ENCODE measurements at regions not wholly inside any gene's neighbourhood (a gene's known extent, or its start where the extent isn't known, plus 50 kb on each side); places are given as distances from the start of the nearest gene placed in this dataset.
"Not testable (repeated sequence)": the region's sequence is repeated elsewhere in the genome, so short reads cannot be mapped to it uniquely, and the experiment has no call there.

DNA sequence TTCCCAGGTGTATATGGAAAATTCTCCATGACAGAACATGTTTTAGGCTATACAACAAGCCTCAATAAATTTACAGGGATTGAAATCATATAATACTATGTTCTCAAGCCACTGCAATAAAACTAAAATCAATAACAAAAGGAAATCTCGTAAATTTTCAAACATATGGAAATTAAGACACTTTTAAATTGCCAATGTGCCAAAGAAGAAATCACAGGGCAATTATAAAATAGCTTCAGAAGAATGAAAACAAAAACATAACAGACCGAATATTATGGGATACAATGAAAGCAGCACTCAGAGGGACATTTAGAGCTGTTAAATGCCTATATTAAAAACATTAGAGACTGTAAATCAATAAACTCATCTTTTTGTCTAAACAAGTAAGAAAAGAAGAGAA lies 555.7 kb upstream of the B3GAT1 start:
- TF ChIP-seq, protein P1, sequence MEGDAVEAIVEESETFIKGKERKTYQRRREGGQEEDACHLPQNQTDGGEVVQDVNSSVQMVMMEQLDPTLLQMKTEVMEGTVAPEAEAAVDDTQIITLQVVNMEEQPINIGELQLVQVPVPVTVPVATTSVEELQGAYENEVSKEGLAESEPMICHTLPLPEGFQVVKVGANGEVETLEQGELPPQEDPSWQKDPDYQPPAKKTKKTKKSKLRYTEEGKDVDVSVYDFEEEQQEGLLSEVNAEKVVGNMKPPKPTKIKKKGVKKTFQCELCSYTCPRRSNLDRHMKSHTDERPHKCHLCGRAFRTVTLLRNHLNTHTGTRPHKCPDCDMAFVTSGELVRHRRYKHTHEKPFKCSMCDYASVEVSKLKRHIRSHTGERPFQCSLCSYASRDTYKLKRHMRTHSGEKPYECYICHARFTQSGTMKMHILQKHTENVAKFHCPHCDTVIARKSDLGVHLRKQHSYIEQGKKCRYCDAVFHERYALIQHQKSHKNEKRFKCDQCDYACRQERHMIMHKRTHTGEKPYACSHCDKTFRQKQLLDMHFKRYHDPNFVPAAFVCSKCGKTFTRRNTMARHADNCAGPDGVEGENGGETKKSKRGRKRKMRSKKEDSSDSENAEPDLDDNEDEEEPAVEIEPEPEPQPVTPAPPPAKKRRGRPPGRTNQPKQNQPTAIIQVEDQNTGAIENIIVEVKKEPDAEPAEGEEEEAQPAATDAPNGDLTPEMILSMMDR (conservative IDR thresholded peaks at IDR 0.05): no peak
- no peak overlapping the region for H3K23ac ChIP-seq (ENCODE audit: insufficient read length, low read depth, low read length)
- Mint-ChIP-seq H3K4me1 (peaks cover 7 to 10% of the 10 kb centered on the region in 2 experiments), H3K27ac (no peak overlapping the region), H3K4me3 (no peak overlapping the region), H3K27me3 (ENCODE audit: low read depth) (no peaks in the 10 kb centered on the region), H3K9me3 (no peaks in the 10 kb centered on the region), H3K36me3 (ENCODE audit: insufficient read depth in 1 of 3, low read depth in 3 of 3) (no peaks in the 10 kb centered on the region)
- H3K4ac ChIP-seq (ENCODE audit: low read depth, low read length): no peak overlapping the region
- no peak overlapping the region for H3K56ac ChIP-seq (ENCODE audit: insufficient read length, low read depth, low read length)
- H4K5ac ChIP-seq (ENCODE audit: insufficient read length, low read depth, low read length): no peak overlapping the region
- H3K9ac ChIP-seq (ENCODE audit: extremely low read depth, insufficient read length, low read length): no peak overlapping the region
- no peak overlapping the region for H3K4me2 ChIP-seq (ENCODE audit: insufficient read depth, insufficient read length, low read length)
- no peak for DNase-seq
- H2BK20ac ChIP-seq (ENCODE audit: low read depth, low read length, poor library complexity, severe bottlenecking): no peak overlapping the region
- no peak overlapping the region for H2BK5ac ChIP-seq (ENCODE audit: insufficient read length, low read length)
- no peaks in the 10 kb centered on the region for H3K79me1 ChIP-seq (ENCODE audit: insufficient read depth, low read depth, low read length, poor library complexity, severe bottlenecking)
- no peaks in the 10 kb centered on the region for H4K20me1 ChIP-seq (ENCODE audit: control insufficient read depth, insufficient read depth, insufficient read length)
- H3K14ac ChIP-seq (ENCODE audit: insufficient read depth, low read length): no peak overlapping the region
- H3K27ac ChIP-seq (ENCODE audit: insufficient read length, low read depth, low read length): no peak overlapping the region
- H2AFZ ChIP-seq (ENCODE audit: low read length): no peak overlapping the region
- no peak overlapping the region for H2AK5ac ChIP-seq (ENCODE audit: insufficient read length, low read length)
- H2BK120ac ChIP-seq (ENCODE audit: low read depth, low read length, poor library complexity, severe bottlenecking): no peak overlapping the region
- no peaks in the 10 kb centered on the region for H3K79me2 ChIP-seq (ENCODE audit: insufficient read depth, low read length)
- H3K9me3 ChIP-seq (ENCODE audit: control insufficient read depth, low read depth, low read length): no peaks in the 10 kb centered on the region
- H3K27me3 ChIP-seq (ENCODE audit: insufficient read depth, low read length): no peaks in the 10 kb centered on the region
- no CpG with 5 or more reads among the region's 2 CpGs for WGBS (ENCODE audit: extremely low coverage, insufficient read length, low lambda C conversion rate)
- no peak overlapping the region for H3K18ac ChIP-seq (ENCODE audit: insufficient read length, low read depth, low read length)
- H3T11ph ChIP-seq (ENCODE audit: low read length): no peak overlapping the region
- no peaks in the 10 kb centered on the region for H3K4me1 ChIP-seq (ENCODE audit: insufficient read depth, low read length)
- no peak overlapping the region for H4K91ac ChIP-seq (ENCODE audit: insufficient read length, low read depth, low read length)
- H4K8ac ChIP-seq (replicated peaks; ENCODE audit: insufficient read length, low read depth, low read length): no peak overlapping the region
- no peaks in the 10 kb centered on the region for H3K23me2 ChIP-seq (ENCODE audit: insufficient read length, low read depth, low read length, poor library complexity, severe bottlenecking)
- no peak overlapping the region for H2BK15ac ChIP-seq (ENCODE audit: low read depth, low read length)
- H2BK12ac ChIP-seq (ENCODE audit: insufficient read length, low read depth, low read length): no peak overlapping the region

DNA sequence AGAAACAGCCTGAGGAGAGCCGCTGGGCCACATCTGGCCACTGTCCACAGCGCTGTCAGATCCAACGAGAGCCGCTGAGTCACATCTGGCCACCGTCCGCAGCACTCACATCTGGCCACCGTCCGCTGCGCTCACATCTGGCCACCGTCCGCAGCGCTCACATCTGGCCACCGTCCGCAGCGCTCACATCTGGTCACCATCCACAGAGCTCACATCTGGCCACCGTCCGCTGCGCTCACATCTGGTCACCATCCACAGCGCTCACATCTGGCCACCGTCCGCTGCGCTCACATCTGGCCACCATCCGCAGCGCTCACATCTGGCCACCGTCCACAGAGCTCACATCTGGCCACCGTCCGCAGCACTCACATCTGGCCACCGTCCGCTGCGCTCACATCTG lies 549.3 kb upstream of the B3GAT1 start:
- H4K8ac ChIP-seq (replicated peaks; ENCODE audit: insufficient read length, low read depth, low read length); H2BK20ac ChIP-seq (ENCODE audit: low read depth, low read length, poor library complexity, severe bottlenecking); H3K27me3 Mint-ChIP-seq (ENCODE audit: low read depth); H3K23ac ChIP-seq (ENCODE audit: insufficient read length, low read depth, low read length); H3K23me2 ChIP-seq (ENCODE audit: insufficient read length, low read depth, low read length, poor library complexity, severe bottlenecking); H2BK15ac ChIP-seq (ENCODE audit: low read depth, low read length); H3K36me3 Mint-ChIP-seq (ENCODE audit: insufficient read depth in 1 of 3, low read depth in 3 of 3); H3T11ph ChIP-seq (ENCODE audit: low read length); H2BK120ac ChIP-seq (ENCODE audit: low read depth, low read length, poor library complexity, severe bottlenecking); H3K4me3 Mint-ChIP-seq; H3K4me1 ChIP-seq (ENCODE audit: insufficient read depth, low read length); H3K4me1 Mint-ChIP-seq; DNase-seq; H3K27ac ChIP-seq (ENCODE audit: insufficient read length, low read depth, low read length); H3K9me3 Mint-ChIP-seq; H2BK5ac ChIP-seq (ENCODE audit: insufficient read length, low read length); H3K18ac ChIP-seq (ENCODE audit: insufficient read length, low read depth, low read length); H4K5ac ChIP-seq (ENCODE audit: insufficient read length, low read depth, low read length); H3K56ac ChIP-seq (ENCODE audit: insufficient read length, low read depth, low read length); H2BK12ac ChIP-seq (ENCODE audit: insufficient read length, low read depth, low read length); H3K27me3 ChIP-seq (ENCODE audit: insufficient read depth, low read length); H3K79me2 ChIP-seq (ENCODE audit: insufficient read depth, low read length); H3K14ac ChIP-seq (ENCODE audit: insufficient read depth, low read length); H3K9ac ChIP-seq (ENCODE audit: extremely low read depth, insufficient read length, low read length); H2AFZ ChIP-seq (ENCODE audit: low read length); H3K9me3 ChIP-seq (ENCODE audit: control insufficient read depth, low read depth, low read length); H3K4ac ChIP-seq (ENCODE audit: low read depth, low read length); H4K20me1 ChIP-seq (ENCODE audit: control insufficient read depth, insufficient read depth, insufficient read length); H4K91ac ChIP-seq (ENCODE audit: insufficient read length, low read depth, low read length); H3K27ac Mint-ChIP-seq; H2AK5ac ChIP-seq (ENCODE audit: insufficient read length, low read length); H3K4me2 ChIP-seq (ENCODE audit: insufficient read depth, insufficient read length, low read length); H3K79me1 ChIP-seq (ENCODE audit: insufficient read depth, low read depth, low read length, poor library complexity, severe bottlenecking): not testable (repeated sequence)
- no CpG with 5 or more reads among the region's 30 CpGs for WGBS (ENCODE audit: extremely low coverage, insufficient read length, low lambda C conversion rate)
